GF-D8 (cell line): ENCODE measurements at regions not wholly inside any gene's neighbourhood (a gene's known extent, or its start where the extent isn't known, plus 50 kb on each side); places are given as distances from the start of the nearest gene placed in this dataset.
"Not testable (repeated sequence)": the region's sequence is repeated elsewhere in the genome, so short reads cannot be mapped to it uniquely, and the experiment has no call there.

ENCODE experiments used
- DNase-seq: peaks from one replicate; lab custom pipeline; 2025; lab: John Stamatoyannopoulos, UW

DNA sequence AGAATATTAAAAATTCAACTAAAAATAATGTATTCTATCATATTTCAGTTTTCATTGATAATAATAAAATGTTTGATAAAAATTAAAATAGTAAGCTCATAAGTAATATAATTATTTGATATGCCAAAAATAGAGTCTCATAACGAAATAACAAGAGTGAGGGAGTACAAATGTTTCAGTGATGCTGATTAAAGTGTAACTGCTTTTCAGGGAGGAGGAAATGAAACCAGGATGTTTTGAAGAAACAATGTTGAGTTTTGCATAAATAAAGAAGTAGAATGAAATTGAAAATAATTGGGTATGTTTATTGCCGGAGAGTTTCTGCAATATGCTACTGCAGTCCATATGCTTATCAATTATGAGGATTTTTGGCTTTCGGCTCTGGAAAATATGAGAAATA lies 1159.8 kb upstream of the ADGRL2 start:
- DNase-seq = no peak

DNA sequence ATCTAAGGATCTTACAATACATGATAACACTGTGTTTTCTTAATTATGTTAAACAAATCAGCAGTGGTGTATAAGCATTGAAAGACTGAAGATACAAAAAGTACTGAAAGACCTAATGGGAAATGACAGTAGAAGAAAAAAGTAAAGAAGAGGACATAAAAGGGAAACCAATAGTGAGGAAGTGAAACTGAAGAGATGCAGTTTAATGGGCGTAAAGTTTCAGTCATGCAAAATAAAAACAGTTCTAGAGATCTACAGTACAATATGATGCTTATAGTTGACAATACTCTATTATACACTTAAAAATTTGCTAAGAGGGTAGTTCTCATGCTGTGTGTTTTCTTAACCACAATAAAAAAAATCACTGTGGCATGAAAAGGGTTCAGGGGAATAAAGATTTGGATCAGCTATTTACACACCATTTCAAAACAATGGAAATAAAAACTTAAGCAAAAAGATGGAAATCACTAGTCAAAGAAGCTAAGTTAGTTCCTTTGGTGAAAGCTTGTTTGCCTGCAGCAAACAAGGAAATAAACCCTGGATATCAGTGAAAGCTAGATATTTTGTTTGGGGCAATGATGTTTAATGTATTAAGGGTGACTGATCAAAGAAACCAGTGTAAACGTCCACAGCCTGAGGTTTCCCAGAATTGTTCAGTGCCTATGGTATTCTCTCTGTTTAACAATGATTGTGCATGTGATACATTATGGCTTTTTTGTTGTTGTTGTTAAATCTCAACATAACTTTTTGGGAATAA lies 1160.8 kb upstream of the ADGRL2 start:
- DNase-seq = no peak

DNA sequence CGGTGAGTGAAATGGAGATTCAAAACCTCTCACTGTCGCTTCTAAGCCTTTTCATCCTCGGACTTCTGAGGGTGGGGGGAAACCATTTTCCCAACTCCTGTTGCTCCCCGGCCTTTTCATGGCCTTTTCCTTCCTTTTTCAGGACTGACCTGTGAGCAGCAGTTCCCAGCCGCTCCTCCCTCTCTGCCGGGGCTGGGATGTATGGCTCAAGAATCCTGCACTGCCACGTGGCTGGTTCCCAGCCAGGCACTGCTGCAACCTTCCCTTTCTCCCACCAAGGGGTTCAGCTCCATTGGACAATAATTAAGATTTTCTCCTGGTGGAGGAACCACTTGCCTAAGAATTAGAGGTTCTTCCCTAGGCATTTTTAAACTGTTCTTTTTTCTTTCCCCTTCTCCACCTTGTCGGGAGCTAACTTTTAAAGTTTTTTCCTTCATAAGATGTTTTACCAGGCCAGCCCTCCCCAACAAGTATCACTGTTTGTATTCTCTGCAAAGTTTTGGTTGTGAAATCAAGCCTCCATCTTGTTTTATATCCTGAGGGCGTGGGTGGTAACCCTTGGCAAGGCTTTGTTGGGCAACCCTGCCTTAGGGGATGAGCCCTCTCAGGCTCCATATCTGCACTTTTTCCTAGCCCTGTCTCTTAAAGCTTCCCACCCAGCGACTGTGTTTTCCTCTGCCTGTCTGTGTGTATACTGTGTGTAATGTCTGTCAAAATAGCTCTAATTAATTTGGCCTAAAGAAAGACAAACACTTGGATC lies 1166.6 kb upstream of the ADGRL2 start:
- DNase-seq = no peak

DNA sequence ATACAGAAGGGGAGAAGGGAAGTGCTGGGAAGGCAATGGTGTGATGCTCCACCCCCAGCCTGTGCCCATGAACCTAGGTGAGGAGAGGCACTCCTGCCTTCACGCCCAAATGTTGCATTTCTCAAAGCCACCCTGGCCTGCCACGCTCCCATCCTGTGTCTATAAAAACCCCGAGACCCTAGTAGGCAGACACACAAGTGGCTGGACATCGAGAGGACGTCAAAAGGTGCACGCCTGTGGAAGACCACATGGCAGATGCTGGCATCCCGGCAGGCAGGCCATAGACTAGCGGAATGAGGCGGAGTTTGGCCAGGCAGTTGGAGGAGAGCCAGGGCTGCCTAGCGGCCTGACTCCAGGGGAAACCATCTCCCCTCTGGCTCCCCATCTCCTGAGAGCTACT lies 1168.5 kb upstream of the ADGRL2 start:
- DNase-seq = no peak

DNA sequence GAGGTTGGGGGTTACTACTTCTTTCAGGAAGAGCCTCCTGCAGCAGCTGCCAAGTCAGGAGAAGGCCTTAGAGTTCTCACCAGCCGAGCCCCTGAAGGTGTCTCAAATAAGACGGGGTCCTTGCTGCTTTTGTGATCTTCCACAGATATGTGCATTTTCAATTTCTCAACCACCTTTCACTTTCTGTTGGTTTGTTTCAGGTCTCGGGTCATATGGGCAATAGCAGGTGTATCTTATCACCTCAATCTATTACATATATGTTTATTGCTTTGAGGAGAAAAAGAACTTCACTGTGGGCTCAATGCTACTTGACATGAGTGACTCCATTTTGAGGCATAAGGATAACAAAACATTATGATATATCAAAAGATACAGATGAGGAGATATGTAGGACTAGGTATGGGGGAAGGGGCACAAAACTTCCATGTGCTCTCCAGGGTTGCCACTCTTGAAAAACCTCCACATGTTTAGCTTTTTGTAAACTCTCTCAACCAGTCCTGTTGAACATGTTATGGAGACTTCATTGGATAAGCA lies 1171.4 kb upstream of the ADGRL2 start:
- no peak for DNase-seq

DNA sequence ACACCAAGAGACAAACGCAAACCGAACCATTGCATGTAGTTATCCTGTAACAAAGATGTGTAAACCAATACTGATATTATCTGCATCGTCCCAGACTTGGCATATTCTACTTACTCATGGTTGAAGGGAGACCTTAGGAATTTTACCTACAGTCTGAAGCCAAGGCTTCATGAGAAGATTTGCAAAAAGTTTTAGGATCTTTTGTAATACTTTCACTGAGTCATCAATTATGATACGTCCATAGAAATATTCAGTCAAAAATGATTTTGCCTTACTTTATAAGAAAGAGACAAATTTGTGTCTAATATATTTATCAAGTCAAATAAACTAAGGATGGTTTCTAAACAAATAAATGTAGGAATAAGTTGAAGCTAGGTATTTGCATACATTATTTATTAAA lies 1176.1 kb upstream of the ADGRL2 start:
- no peak for DNase-seq

DNA sequence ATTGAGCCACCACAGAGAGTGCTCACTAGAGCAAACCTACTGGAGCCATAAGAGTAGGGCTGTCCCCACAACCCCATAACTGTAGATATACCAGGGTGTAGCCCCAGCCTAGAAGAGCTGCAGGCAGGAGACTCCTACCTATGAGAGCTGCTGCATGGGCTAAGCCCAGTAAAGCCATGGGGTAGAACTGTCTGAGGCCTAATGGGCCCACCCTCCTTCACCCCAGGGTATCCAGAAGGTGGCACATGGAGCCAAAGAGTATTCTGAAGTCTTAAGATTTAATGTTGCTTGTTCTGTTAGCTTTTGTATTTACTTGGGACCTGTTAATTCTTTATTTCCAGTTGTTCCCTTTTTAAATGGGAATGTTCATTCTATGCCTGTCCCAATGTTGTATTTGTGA lies 1193.7 kb upstream of the ADGRL2 start:
- DNase-seq = no peak

DNA sequence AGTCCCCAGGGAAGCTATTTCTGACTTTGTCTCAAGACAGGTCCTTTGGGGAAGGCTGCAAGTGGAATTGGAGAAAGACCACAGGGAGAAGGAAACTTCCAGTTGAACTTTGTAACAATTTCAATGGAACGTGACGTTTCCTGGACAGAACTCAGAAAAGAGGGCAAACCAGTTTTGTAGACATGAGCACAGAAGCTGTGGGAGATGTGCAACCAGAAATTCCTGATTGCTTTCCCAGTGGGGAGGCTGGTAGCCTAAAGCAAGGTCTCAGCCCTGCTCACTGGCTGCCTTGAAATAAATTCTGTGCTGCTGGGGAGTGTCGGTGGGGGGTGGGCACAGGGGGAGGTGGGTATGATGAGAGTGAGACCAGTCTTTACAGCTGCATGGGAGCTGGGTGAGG lies 1206.7 kb upstream of the ADGRL2 start:
- DNase-seq = no peak

DNA sequence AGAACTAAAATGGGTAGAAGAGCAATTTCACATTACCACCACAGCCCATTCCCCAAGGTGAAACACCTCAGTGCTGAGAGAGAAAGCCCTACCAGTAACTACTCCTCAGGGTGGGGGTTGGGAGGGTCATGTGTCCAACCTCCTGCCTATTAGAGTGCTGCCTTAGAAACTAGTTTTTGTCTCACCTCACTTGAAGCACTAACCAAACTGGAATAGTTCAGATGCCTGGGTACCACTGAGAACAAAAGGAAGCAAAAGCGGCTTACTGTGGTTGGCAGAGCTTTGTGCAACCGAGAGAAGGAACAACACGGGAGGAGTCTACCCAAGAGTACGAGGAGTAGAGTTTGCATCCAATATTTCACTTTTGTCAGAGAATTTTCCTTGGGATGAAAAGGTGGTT lies 1207.5 kb upstream of the ADGRL2 start:
- no peak for DNase-seq

DNA sequence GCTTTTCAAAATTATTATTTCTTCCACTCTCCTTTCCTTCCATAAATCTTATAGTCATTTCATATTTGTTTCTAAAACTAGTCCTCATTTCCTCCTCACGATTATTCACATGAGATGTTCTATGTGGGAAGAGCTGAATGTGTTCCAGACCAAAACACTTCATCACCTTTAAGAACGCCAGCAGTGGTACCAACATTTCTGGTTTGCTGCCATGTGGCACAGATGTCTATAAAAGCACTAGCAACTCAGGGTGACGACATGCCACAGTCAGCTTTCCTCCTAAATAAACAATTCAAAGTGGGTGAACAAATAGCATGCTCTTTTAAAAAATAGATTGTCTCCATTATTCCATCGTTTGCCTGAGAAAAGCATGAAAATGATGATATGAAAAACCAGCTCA lies 1217.8 kb upstream of the ADGRL2 start:
- DNase-seq = no peak

DNA sequence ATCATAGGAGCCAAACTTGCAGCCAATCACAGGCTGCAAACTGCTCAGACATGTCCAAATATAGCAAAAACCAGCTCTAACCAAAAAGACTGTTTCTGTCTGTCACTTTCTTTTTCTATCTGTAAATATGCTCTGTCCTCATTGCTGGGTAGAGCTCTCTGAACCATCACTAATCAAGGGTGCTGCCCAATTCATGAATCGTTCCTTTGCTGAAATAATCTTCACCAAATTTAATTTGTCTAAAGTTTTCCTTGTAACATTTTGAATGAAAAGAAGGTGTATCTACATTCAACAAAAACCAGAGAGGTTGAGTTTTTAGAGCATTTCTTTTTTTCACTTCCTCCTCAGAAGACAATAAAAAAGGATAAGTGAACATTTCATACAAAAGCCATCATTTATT lies 1221.7 kb upstream of the ADGRL2 start:
- DNase-seq = no peak

DNA sequence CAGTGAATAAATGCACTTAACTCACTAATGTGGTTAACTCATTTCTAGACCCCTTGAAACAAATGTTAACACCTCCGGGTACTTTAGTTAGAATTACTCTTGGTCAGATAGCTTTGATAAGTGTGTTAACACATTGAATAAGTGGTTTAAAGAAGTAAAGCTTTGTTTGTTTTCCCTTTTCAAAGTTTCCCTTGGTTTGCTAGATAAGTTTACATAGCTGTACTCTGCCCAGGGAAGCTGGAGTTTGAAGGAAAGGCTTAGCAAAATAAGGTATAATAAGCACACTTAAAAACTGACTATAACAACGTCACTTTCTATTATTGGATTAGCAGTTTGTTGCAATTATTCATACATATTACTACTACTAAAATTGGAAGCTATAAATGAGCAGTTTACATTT lies 1233.9 kb upstream of the ADGRL2 start:
- no peak for DNase-seq

DNA sequence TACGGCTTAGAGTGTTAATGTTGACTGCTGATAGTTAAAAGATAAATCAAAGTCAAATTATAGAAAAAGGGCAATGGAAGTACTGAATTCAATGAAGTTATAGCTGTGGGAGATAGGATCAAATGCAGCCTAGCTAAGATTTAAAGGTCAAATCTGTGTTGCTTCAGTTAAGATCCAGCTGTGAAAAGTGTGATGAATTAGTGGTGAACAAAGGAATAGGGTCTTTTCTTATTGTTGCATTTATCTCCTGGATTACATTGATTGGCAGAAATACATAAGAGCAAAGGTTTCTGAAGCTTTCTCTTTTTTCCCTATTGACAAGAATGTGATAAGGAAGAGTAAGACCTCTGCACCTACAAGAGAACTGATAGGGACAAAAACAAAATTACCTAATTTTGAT lies 1234.6 kb upstream of the ADGRL2 start:
- no peak for DNase-seq

DNA sequence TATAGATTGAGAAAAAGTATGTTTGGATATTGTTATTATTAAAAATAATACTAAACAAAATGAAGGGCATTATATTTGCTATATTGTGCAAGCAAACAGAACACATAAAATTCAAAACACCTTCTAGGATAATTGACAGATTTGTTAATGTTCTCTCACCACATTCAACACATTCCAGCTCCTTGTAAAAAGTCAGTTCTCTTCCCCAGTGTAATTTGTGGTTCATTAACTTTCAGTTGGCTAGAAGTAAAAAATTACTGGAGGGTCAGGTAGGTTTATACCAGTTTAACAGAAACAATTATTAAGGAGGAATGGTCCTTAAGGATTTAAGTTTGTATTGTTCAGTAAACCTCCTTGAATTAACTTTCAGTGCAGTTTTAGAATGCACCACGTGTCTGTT lies 1235.3 kb upstream of the ADGRL2 start:
- no peak for DNase-seq

DNA sequence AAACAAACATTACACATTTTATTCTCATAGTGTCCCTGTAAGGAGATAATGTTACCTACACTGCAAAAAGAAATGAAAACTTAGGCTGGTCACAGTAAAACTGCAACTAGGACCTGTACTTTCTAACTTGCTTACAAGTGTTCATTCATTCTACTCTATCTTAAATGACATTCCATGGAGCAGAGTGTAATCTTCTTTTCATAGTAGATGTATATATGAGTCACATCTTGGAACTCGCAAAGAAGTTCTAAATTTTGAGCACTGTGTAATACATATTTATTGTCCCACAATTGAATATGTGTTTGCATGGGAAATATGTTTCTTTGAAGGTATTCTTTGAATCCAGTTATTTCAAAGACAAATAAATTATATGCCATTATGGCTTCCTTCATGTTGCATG lies 1258.5 kb upstream of the ADGRL2 start:
- DNase-seq = no peak

DNA sequence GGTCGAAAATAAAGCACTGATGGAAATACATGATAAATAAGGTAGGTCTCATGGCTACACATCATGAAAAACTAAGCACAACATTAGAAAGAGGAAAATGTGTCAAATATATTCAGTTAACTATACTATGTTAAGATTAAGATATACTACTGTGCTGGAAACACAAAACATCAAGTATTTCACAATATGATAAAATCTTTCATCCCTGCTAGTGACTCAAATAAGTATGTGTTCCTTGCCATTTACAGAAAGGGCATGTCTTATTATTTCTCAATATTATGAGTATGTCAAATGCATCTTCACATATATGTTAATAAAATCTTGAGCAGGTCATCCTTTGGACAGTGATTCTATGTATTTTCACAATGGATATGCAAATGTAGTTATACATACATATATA lies 1260.1 kb upstream of the ADGRL2 start:
- DNase-seq = no peak

DNA sequence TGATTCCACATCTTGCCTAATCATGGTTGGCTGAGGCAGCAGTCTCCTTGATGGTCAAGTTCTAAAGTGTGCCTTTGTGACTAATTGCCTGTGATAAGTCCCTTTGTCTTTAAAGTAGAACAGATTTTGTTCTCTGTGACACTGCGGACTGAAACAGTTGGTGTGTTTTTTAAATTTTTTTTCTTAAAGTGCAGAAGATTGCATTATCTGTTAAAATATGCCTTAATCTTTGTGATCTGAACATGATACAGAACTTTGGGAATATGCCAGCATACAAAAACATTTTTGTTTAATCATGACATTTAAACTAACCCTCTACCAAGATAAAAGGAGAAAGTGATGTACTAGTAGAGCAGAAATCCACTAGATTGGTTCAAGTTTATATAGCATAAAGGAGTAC lies 1260.6 kb upstream of the ADGRL2 start:
- DNase-seq = no peak

DNA sequence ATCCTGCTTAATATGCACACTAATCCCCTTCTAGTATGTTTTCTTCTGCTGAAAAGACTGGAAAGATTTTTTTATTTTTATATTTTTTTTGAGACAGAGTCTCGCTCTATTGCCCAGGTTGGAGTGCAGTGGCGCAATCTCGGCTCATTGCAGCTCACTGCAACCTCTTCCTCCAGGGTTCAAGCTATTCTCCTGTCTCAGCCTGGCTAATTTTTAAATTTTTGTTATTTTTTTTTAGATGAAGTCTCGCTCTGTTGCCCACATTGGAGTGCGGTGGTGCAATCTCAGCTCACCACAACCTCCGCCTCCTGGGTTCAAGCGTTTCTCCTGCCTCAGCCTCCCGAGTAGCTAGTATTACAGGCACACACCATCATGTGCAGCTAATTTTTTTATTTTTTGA lies 1261.4 kb upstream of the ADGRL2 start:
- not testable (repeated sequence) for DNase-seq

DNA sequence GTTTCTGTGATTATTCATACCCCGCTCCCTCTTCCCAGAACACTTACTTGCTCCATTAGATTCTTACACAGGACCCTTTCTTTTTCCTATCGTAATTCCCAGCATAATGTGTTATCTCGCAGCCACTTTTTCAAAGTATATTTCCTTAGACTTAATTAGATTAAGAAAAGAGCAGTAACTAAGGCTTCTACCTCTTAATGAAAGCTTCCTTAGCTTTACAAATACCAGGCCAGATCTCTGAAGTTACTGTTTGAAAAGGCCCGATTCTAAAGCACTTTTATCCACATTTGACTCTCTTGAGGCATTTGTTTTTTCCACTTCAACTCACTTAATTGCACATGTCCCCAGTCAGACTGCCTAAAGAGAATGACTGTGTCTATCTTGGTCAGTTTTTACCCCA lies 1264.3 kb upstream of the ADGRL2 start:
- no peak for DNase-seq

DNA sequence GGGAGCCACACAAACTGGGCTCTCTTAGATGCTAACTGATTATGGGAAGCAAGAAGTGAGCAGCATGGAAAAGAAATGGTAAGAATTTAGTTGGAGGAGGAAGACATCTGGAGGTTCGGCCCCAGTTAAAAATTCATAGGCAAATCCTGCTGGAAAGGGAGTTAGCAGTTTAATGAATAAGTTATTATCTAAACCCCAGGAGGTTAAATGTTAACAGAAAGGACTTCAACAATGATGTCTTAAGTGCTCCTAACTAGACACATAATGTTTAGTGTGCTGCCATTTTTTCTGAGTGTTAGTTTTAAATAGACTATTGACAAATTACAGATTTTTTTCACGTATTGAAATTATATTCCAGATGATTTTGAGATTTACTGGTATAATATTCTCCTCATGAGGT lies 1265.3 kb upstream of the ADGRL2 start:
- no peak for DNase-seq

DNA sequence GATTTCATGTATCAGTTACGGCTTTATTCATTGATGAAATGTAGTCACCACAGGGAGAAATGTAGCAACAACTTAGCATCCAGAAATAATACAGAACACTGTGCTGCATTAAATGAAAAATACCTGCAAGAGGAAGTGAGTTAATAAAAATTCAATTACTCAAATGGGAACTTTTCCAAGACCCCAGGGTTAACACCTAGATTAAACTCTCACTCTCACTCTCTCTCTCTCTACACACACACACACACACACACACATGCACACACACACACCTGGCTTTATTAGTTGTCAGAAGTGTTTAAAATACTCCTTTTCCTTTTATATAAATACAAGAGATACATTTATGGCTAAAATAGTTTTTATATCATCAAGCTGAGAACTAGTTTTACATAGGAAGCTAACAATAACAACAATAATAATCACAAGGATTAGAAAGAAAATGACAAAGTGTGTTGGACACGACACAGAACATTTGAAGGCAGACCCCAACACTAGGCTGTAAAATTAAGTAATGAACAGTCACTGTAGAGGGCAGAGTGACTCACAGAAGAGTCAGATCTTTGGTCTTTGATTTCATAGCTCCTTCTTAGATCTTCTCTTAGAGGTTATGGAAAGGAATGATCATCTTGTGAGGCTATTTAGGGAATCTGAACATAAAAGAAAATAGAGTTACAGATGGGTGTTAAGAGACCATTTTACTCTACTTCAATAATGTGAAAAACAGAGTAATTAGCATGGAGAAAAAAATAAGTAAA lies 1266.0 kb upstream of the ADGRL2 start:
- DNase-seq = no peak

DNA sequence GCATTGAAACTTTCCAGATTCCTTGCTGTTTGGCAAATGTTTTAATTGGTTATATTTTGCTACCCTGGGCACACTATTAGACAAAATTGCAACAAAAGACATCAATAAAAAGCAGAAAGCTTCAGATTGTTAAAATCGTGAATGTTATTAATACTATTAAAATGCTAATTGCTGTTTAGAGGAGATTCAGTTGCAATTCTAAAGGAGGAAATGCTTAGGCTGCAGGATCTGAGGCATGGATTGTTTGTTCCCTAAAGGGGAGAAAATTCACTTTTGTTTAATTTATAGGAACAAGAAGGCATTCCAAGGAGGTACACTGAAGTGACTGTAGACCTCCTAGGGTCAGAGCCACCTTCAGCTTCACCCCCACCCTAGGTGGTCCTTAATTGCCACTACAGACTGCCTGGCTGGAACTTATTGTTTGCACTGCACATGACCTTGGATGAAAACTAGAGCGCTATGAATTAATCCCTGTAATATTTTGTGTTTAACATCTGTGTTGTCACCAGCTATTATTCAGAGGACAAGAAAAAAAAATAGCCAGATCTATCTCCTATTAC lies 1266.9 kb upstream of the ADGRL2 start:
- DNase-seq = no peak

DNA sequence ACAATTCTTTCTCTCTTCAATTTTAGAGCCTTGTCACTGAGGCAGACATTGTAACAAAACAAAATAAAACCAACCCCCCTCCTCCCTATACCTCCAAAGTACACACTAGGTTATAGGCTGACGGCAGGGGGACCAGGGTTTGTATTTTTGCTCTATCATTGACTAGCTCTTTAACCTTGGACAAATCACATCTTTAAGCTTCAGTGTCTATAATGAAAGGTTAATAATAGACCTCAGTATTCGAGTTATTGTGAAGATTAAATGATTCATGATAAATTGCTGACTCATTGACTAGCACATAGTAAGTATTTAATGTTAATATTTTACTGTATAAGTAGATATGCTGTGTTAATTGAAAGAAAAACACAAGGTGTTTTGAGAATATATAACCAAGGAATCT lies 1267.6 kb upstream of the ADGRL2 start:
- DNase-seq = no peak
